ENCODE measurements at regions not wholly inside any gene's neighbourhood (a gene's known extent, or its start where the extent isn't known, plus 50 kb on each side); places are given as distances from the start of the nearest gene placed in this dataset.

DNA sequence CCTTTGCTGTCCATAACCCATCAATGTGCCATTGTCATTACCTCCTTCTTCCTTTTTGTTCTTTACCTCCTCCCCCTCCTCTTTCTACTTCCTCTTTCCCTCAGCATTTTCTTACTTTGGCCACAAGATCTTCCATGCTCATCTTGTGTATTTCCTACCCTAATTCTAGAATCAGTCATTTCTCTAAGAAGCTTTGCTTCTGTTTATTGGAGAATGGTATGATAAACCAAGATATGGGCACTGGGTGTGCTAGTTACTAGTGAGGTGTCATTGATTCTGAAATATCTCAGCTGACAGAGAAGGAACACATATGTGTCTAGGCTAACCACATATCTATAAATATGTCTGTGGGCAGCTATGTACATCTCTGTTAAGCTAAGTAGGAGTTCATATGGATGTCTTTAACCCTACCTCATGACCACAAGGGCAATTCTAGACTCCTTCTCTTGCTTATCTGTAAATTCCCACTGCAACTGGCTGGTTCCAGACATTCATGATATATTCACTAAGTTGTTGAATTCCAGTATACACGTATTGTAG is 2051.3 kb upstream of the CDH9 start:
- no TSS peak for BruUV-seq (replicated peaks)
- Histone ChIP-seq H3K9me1 (replicated peaks; ENCODE audit: control insufficient read depth, extremely low read depth, insufficient read depth, low read length) (no peaks in the 10 kb centered on the region), H3K4me3 (replicated peaks in 1 of 3; ENCODE audit: insufficient read depth in 1 of 3, low read depth in 1 of 3, low read length in 3 of 3) (no peak overlapping the region), H3K9ac (replicated peaks; ENCODE audit: extremely low read depth, insufficient read depth, low read length) (no peak overlapping the region), H3K27ac (ENCODE audit: insufficient read depth, low read depth, low read length) (no peak overlapping the region), H3K27me3 (ENCODE audit: control insufficient read depth in 2 of 2, insufficient read depth in 2 of 2, low read length in 2 of 2) (no peaks in the 10 kb centered on the region), H3K9me3 (replicated peaks; ENCODE audit: control insufficient read depth, insufficient read depth, low read length) (peaks cover 2% of the 10 kb centered on the region), H4K20me1 (replicated peaks; ENCODE audit: control insufficient read depth, extremely low read depth, insufficient read depth, low read length) (no peaks in the 10 kb centered on the region), H2AFZ (ENCODE audit: low read depth, low read length) (no peak overlapping the region), H3K36me3 (ENCODE audit: control insufficient read depth in 2 of 2, extremely low read depth in 1 of 2, insufficient read depth in 2 of 2, low read length in 2 of 2) (no peaks in the 10 kb centered on the region), H3K4me1 (ENCODE audit: control insufficient read depth, extremely low read depth, insufficient read depth, low read length) (no peaks in the 10 kb centered on the region), H3K4me2 (ENCODE audit: insufficient read depth, low read length) (no peak overlapping the region), H3K79me2 (ENCODE audit: control insufficient read depth, insufficient read depth, low read length) (no peaks in the 10 kb centered on the region)
- FAIRE-seq = no peak
- TF ChIP-seq FOS (IDR thresholded peaks at IDR 0.05; ENCODE audit: borderline replicate concordance, insufficient read depth, low read length) = no peak
- no peak for TF ChIP-seq MYC (IDR thresholded peaks at IDR 0.05; ENCODE audit: low read depth, low read length)
- TF ChIP-seq, protein P1, sequence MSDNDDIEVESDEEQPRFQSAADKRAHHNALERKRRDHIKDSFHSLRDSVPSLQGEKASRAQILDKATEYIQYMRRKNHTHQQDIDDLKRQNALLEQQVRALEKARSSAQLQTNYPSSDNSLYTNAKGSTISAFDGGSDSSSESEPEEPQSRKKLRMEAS (IDR thresholded peaks at IDR 0.05; ENCODE audit: insufficient read depth, insufficient read length) = no peak
- TF ChIP-seq, protein P2, sequence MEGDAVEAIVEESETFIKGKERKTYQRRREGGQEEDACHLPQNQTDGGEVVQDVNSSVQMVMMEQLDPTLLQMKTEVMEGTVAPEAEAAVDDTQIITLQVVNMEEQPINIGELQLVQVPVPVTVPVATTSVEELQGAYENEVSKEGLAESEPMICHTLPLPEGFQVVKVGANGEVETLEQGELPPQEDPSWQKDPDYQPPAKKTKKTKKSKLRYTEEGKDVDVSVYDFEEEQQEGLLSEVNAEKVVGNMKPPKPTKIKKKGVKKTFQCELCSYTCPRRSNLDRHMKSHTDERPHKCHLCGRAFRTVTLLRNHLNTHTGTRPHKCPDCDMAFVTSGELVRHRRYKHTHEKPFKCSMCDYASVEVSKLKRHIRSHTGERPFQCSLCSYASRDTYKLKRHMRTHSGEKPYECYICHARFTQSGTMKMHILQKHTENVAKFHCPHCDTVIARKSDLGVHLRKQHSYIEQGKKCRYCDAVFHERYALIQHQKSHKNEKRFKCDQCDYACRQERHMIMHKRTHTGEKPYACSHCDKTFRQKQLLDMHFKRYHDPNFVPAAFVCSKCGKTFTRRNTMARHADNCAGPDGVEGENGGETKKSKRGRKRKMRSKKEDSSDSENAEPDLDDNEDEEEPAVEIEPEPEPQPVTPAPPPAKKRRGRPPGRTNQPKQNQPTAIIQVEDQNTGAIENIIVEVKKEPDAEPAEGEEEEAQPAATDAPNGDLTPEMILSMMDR (IDR thresholded peaks at IDR 0.05; ENCODE audit: extremely low read depth in 1 of 2, insufficient read depth in 1 of 2, low read depth in 1 of 2, low read length in 2 of 2) = no peak
- TF ChIP-seq JUN (IDR thresholded peaks at IDR 0.05; ENCODE audit: borderline replicate concordance, insufficient read depth, insufficient read length, low read depth) = no peak
- TF ChIP-seq POLR2A (IDR thresholded peaks at IDR 0.05; ENCODE audit: low read depth, low read length) = no peak
- TF ChIP-seq GATA2 (IDR thresholded peaks at IDR 0.05; ENCODE audit: insufficient read depth, insufficient read length, low read depth, low read length) = no peak
- TF ChIP-seq EZH2 (IDR thresholded peaks at IDR 0.05; ENCODE audit: borderline replicate concordance, low read depth, low read length, severe bottlenecking) = no peak
- TF ChIP-seq POLR2AphosphoS5 (IDR thresholded peaks at IDR 0.05; ENCODE audit: insufficient read depth, low read depth, low read length) = no peak
- dilution Hi-C loops (cut with MboI; ENCODE audit: extremely low pct_ligation_motif_present, low sequenced_read_pairs) = no loop called here
- ChIA-PET POLR2A (no interaction called here), CTCF (no interaction called here)
- DNase-seq (ENCODE audit: low read depth, low spot score) = no peak
- intact Hi-C loops (cut with micrococcal nuclease) = no loop called here

All from endothelial cell of umbilical vein (primary cell).